ENCODE measurements at regions not wholly inside any gene's neighbourhood (a gene's known extent, or its start where the extent isn't known, plus 50 kb on each side); places are given as distances from the start of the nearest gene placed in this dataset.

GRCh38 chr13:82791035-82791434 is 1091.2 kb downstream of the SLITRK1 start (continued):
- TF ChIP-seq ZNF331 (CRISPR knock-in tag; IDR thresholded peaks at IDR 0.05; ENCODE audit: low read depth) (no peak), CTCF (conservative IDR thresholded peaks at IDR 0.05; ENCODE audit: low read depth in 2 of 2) (no peak), POLR2AphosphoS5 (IDR thresholded peaks at IDR 0.05; ENCODE audit: low read depth) (no peak), ZNF114 (CRISPR knock-in tag; IDR thresholded peaks at IDR 0.05) (no peak), JUNB (IDR thresholded peaks at IDR 0.05; ENCODE audit: unreplicated experiment) (no peak)

- H3K36me3 ChIP-seq (ENCODE audit: insufficient read depth) = no peaks in the 10 kb centered on the region
- H3K4me3 ChIP-seq = no peak overlapping the region
- no peaks in the 10 kb centered on the region for H3K4me1 Mint-ChIP-seq
- no peaks in the 10 kb centered on the region for H3K9me2 ChIP-seq (ENCODE audit: insufficient read depth)
- H3K27ac ChIP-seq (ENCODE audit: low read depth) = no peak overlapping the region
- no peak overlapping the region for H3K4me3 Mint-ChIP-seq
- no peaks in the 10 kb centered on the region for H4K20me1 ChIP-seq (replicated peaks; ENCODE audit: insufficient read depth)
- H3K9me3 Mint-ChIP-seq = no peaks in the 10 kb centered on the region
- H3K27me3 Mint-ChIP-seq (ENCODE audit: insufficient read depth, low read depth, poor library complexity) = no peaks in the 10 kb centered on the region
- H3K27me3 ChIP-seq (ENCODE audit: insufficient read depth) = no peaks in the 10 kb centered on the region
- no peaks in the 10 kb centered on the region for H3K79me2 ChIP-seq (replicated peaks; ENCODE audit: insufficient read depth)
- H3K4me1 ChIP-seq (ENCODE audit: insufficient read depth) = no peaks in the 10 kb centered on the region
- H2AFZ ChIP-seq = no peak overlapping the region
- H3K4me2 ChIP-seq = no peak overlapping the region
- no peaks in the 10 kb centered on the region for H3F3A ChIP-seq (replicated peaks; ENCODE audit: low read depth)
- DNase-seq (ENCODE audit: low spot score) = no peak
- ATAC-seq = no peak
- no peak overlapping the region for H3K27ac Mint-ChIP-seq
- H3K36me3 Mint-ChIP-seq (ENCODE audit: low read depth) = no peaks in the 10 kb centered on the region
- no peak for TF ChIP-seq ZNF114 (CRISPR knock-in tag; IDR thresholded peaks at IDR 0.05)
- TF ChIP-seq EZH2phosphoT487 (IDR thresholded peaks at IDR 0.05; ENCODE audit: unreplicated experiment) = no peak
- TF ChIP-seq POLR2AphosphoS5 (IDR thresholded peaks at IDR 0.05; ENCODE audit: low read depth) = no peak
- TF ChIP-seq CREB1 (CRISPR knock-in tag; IDR thresholded peaks at IDR 0.05; ENCODE audit: low read depth) = no peak
- TF ChIP-seq CTCF (conservative IDR thresholded peaks at IDR 0.05; ENCODE audit: low read depth in 2 of 2) = no peak
- no peak for TF ChIP-seq EZH2 (IDR thresholded peaks at IDR 0.05; ENCODE audit: low read depth, unreplicated experiment)
- TF ChIP-seq NANOG (IDR thresholded peaks at IDR 0.05; ENCODE audit: borderline replicate concordance) = no peak
- TF ChIP-seq JUNB (IDR thresholded peaks at IDR 0.05; ENCODE audit: unreplicated experiment) = no peak
- no peak for TF ChIP-seq ZNF462 (CRISPR knock-in tag; IDR thresholded peaks at IDR 0.05)
- TF ChIP-seq, protein P1, sequence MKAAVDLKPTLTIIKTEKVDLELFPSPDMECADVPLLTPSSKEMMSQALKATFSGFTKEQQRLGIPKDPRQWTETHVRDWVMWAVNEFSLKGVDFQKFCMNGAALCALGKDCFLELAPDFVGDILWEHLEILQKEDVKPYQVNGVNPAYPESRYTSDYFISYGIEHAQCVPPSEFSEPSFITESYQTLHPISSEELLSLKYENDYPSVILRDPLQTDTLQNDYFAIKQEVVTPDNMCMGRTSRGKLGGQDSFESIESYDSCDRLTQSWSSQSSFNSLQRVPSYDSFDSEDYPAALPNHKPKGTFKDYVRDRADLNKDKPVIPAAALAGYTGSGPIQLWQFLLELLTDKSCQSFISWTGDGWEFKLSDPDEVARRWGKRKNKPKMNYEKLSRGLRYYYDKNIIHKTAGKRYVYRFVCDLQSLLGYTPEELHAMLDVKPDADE (IDR thresholded peaks at IDR 0.05) = no peak
- no peak for TF ChIP-seq STAT1 (IDR thresholded peaks at IDR 0.05; ENCODE audit: unreplicated experiment)
- no peak for TF ChIP-seq ZNF331 (CRISPR knock-in tag; IDR thresholded peaks at IDR 0.05; ENCODE audit: low read depth)
These were observed 1109.5 kb downstream of the SLITRK1 start for GRCh38 chr13:82772816-82773215.
